ENCODE measurements at regions not wholly inside any gene's neighbourhood (a gene's known extent, or its start where the extent isn't known, plus 50 kb on each side); places are given as distances from the start of the nearest gene placed in this dataset.
A peak's percentile ranks its signal among the peaks of the same experiment; 100 is the strongest.

GRCh38 chr1:239301251-239301650 is 85.1 kb upstream of the CHRM3 start:
- Histone ChIP-seq H3K27ac (no peak overlapping the region), H3K4me2 (no peak overlapping the region), H3K9ac (no peak overlapping the region), H3K4me3 (no peak overlapping the region), H3K4me1 (no peaks in the 10 kb centered on the region), H3K36me3 (no peaks in the 10 kb centered on the region), H3K27me3 (no peaks in the 10 kb centered on the region), H4K20me1 (no peaks in the 10 kb centered on the region), H3K9me3 (replicated peaks in 1 of 11) (no peaks in the 10 kb centered on the region)
- no peak for TF ChIP-seq Cebpa-rat (IDR thresholded peaks at IDR 0.05)

- Histone ChIP-seq H3K36me3 (no peaks in the 10 kb centered on the region), H4K20me1 (no peaks in the 10 kb centered on the region), H3K4me3 (no peak overlapping the region), H3K4me1 (no peaks in the 10 kb centered on the region), H3K9ac (no peak overlapping the region), H3K27ac (no peak overlapping the region), H3K27me3 (no peaks in the 10 kb centered on the region), H3K9me3 (replicated peaks in 1 of 11) (no peaks in the 10 kb centered on the region), H3K4me2 (no peak overlapping the region)
- TF ChIP-seq Cebpa-rat (IDR thresholded peaks at IDR 0.05), result no peak
Observed at GRCh38 chr1:239297910-239298309, 88.5 kb upstream of the CHRM3 start.

GRCh38 chr1:239293350-239294110 is 92.8 kb upstream of the CHRM3 start:
- Histone ChIP-seq H3K27me3 (no peaks in the 10 kb centered on the region), H3K4me3 (no peak overlapping the region), H3K36me3 (no peaks in the 10 kb centered on the region), H3K9ac (no peak overlapping the region), H3K9me3 (replicated peaks in 1 of 11) (no peaks in the 10 kb centered on the region), H3K4me2 (no peak overlapping the region), H4K20me1 (no peaks in the 10 kb centered on the region), H3K4me1 (no peaks in the 10 kb centered on the region), H3K27ac (no peak overlapping the region)
- TF ChIP-seq Cebpa-rat (IDR thresholded peaks at IDR 0.05), result peak in 4 of 11 experiments; percentile 15 to 59 (median 38); a peak in 2 of 22 replicates

GRCh38 chr1:239288820-239289554 is 97.4 kb upstream of the CHRM3 start:
- Histone ChIP-seq H3K9me3 (replicated peaks in 1 of 11) (no peaks in the 10 kb centered on the region), H3K36me3 (no peaks in the 10 kb centered on the region), H3K9ac (no peak overlapping the region), H4K20me1 (no peaks in the 10 kb centered on the region), H3K27ac (no peak overlapping the region), H3K4me3 (no peak overlapping the region), H3K4me2 (no peak overlapping the region), H3K27me3 (no peaks in the 10 kb centered on the region), H3K4me1 (no peaks in the 10 kb centered on the region)
- no peak for TF ChIP-seq Cebpa-rat (IDR thresholded peaks at IDR 0.05)

DNA sequence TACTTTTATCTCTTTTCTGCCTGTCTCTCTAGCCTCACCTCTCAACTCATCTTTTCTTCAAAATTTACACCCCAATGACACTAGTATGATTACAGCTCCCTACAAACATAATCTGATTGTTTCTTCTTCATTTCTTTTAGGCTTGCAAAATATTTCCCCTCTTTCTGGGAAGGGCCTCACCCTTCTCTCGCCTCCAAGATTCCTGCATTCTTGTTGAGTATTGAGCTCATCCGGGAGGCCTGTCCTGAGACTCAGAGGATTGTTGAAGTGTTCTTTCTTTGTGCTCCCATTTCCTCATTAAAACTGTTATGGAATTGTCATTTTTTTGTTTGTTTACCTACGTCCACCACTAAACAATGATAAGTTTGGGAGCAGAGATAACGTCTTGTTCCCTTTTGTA is 99.1 kb upstream of the CHRM3 start:
- H3K4me2 ChIP-seq, result no peak overlapping the region
- H4K20me1 ChIP-seq, result no peaks in the 10 kb centered on the region
- no peak for TF ChIP-seq Cebpa-rat (IDR thresholded peaks at IDR 0.05)
- no peaks in the 10 kb centered on the region for H3K9me3 ChIP-seq (replicated peaks in 1 of 11)
- H3K9ac ChIP-seq, result no peak overlapping the region
- H3K36me3 ChIP-seq, result no peaks in the 10 kb centered on the region
- H3K4me1 ChIP-seq, result no peaks in the 10 kb centered on the region
- no peak overlapping the region for H3K27ac ChIP-seq
- no peaks in the 10 kb centered on the region for H3K27me3 ChIP-seq
- no peak overlapping the region for H3K4me3 ChIP-seq

- Histone ChIP-seq H4K20me1 (no peaks in the 10 kb centered on the region), H3K4me1 (no peaks in the 10 kb centered on the region), H3K27me3 (no peaks in the 10 kb centered on the region), H3K36me3 (no peaks in the 10 kb centered on the region), H3K4me3 (no peak overlapping the region), H3K4me2 (no peak overlapping the region), H3K9ac (no peak overlapping the region), H3K27ac (no peak overlapping the region), H3K9me3 (replicated peaks in 1 of 11) (no peaks in the 10 kb centered on the region)
- TF ChIP-seq Cebpa-rat (IDR thresholded peaks at IDR 0.05), result no peak
Observed at GRCh38 chr1:239283216-239283615, 103.2 kb upstream of the CHRM3 start.

DNA sequence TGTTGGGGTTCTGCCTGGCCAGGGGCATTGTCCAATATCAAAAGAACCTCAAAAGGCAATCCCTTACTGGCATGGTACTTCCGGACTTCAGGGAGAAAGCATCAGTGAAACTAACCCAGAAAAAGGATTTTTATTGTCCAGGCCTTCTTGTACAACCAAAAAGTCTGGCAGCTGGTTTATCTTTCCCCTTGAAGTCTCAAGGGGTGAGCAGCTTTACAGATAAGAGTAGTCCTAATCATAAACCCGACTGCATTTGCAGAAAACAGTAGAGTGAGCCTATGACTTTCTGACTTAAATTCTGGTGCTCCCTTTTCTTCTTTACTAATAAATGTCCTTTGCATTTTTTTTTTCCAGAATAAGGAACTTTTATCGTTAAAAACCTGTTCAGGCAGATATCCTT is 104.0 kb upstream of the CHRM3 start:
- Histone ChIP-seq H3K4me3 (no peak overlapping the region), H3K27ac (no peak overlapping the region), H3K4me1 (no peaks in the 10 kb centered on the region), H3K27me3 (no peaks in the 10 kb centered on the region), H4K20me1 (no peaks in the 10 kb centered on the region), H3K4me2 (no peak overlapping the region), H3K36me3 (no peaks in the 10 kb centered on the region), H3K9me3 (replicated peaks in 1 of 11) (no peaks in the 10 kb centered on the region), H3K9ac (no peak overlapping the region)
- TF ChIP-seq Cebpa-rat (IDR thresholded peaks at IDR 0.05), result no peak

GRCh38 chr1:239276051-239276450 is 110.3 kb upstream of the CHRM3 start:
- Histone ChIP-seq H3K27ac (peak overlapping the region in 10 of 11 experiments; percentile 5 to 64 (median 14); a peak in 10 of 22 replicates), H3K4me2 (peak overlapping the region; percentile 28 to 60 (median 47); a peak in 17 of 22 replicates), H3K9ac (no peak overlapping the region)

GRCh38 chr1:239274242-239274830 is 112.0 kb upstream of the CHRM3 start:
- Histone ChIP-seq H3K27ac (no peak overlapping the region), H3K36me3 (no peaks in the 10 kb centered on the region), H3K4me2 (no peak overlapping the region; a peak in 2 of 22 replicates), H3K27me3 (no peaks in the 10 kb centered on the region), H4K20me1 (no peaks in the 10 kb centered on the region), H3K4me3 (no peak overlapping the region), H3K9me3 (replicated peaks in 1 of 11) (peaks cover 7 to 35% (median 16%) of the 10 kb centered on the region in 11 experiments; a peak in 16 of 22 replicates), H3K9ac (no peak overlapping the region), H3K4me1 (peaks cover 6 to 18% (median 11%) of the 10 kb centered on the region in 10 experiments; a peak in 19 of 20 replicates)
- no peak for TF ChIP-seq Cebpa-rat (IDR thresholded peaks at IDR 0.05)

More at GRCh38 chr1:239276051-239276450, 110.3 kb upstream of the CHRM3 start:
- no peaks in the 10 kb centered on the region for H4K20me1 ChIP-seq
- peaks cover 7 to 35% (median 16%) of the 10 kb centered on the region in 11 experiments; a peak in 16 of 22 replicates for H3K9me3 ChIP-seq (replicated peaks in 1 of 11)
- TF ChIP-seq Cebpa-rat (IDR thresholded peaks at IDR 0.05), result no peak
- peak overlapping the region in 2 of 10 experiments; percentile 5 to 19; a peak in 2 of 20 replicates for H3K4me3 ChIP-seq
- no peaks in the 10 kb centered on the region for H3K27me3 ChIP-seq
- no peaks in the 10 kb centered on the region for H3K36me3 ChIP-seq
- peaks cover 6 to 18% (median 11%) of the 10 kb centered on the region in 10 experiments; a peak in 19 of 20 replicates for H3K4me1 ChIP-seq
